ENCODE measurements at regions not wholly inside any gene's neighbourhood (a gene's known extent, or its start where the extent isn't known, plus 50 kb on each side); places are given as distances from the start of the nearest gene placed in this dataset.
"Not testable (repeated sequence)": the region's sequence is repeated elsewhere in the genome, so short reads cannot be mapped to it uniquely, and the experiment has no call there.

DNA sequence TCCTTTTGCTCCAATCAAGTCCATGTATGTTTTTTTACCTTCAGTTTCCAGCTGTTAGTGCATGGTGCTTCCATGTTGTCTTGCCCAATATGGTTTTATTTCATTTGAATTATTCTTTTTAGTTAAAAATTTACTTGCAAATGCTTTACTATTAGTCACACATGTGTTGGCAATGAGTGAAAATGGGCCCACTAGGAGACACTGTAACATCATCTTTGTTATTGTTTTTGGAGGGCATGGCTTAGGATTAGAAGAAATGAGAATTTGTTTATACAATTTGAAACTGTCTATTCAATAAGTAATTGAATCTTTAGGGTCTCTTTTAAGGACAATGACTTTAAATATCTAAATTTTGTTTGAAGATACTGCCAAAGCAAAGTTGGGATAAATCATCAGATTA, 133.7 kb downstream of the BRMS1L start:
- peak; percentile 6 for DNase-seq (ENCODE audit: low read depth)
- H3K4me3 ChIP-seq (ENCODE audit: low read length) = no peak overlapping the region
- TF ChIP-seq, protein P1, sequence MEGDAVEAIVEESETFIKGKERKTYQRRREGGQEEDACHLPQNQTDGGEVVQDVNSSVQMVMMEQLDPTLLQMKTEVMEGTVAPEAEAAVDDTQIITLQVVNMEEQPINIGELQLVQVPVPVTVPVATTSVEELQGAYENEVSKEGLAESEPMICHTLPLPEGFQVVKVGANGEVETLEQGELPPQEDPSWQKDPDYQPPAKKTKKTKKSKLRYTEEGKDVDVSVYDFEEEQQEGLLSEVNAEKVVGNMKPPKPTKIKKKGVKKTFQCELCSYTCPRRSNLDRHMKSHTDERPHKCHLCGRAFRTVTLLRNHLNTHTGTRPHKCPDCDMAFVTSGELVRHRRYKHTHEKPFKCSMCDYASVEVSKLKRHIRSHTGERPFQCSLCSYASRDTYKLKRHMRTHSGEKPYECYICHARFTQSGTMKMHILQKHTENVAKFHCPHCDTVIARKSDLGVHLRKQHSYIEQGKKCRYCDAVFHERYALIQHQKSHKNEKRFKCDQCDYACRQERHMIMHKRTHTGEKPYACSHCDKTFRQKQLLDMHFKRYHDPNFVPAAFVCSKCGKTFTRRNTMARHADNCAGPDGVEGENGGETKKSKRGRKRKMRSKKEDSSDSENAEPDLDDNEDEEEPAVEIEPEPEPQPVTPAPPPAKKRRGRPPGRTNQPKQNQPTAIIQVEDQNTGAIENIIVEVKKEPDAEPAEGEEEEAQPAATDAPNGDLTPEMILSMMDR (IDR thresholded peaks at IDR 0.05; ENCODE audit: insufficient read depth, low read depth, low read length, missing control alignments) = no peak

DNA sequence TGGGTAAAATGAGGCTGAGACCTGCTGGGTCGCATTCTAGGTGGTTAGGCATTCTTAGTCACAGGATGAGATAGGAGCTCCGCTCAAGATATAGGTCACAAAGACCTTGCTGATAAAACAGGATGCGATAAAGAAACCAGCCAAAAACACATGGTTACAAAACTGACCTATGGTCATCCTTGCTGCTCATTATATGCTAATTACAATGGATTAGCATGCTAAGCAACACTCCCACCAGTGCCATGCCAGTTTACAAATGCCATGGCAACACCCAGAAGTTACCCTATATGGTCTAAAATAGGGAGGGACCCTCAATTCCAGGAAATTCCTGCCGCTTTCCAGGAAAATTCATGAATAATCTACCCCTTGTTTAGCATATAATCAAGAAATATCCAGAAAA, 132.4 kb downstream of the BRMS1L start:
- TF ChIP-seq, protein P1 (IDR thresholded peaks at IDR 0.05; ENCODE audit: insufficient read depth, low read depth, low read length, missing control alignments) = no peak
- no peak overlapping the region for H3K4me3 ChIP-seq (ENCODE audit: low read length)
- no peak for DNase-seq (ENCODE audit: low read depth)

DNA sequence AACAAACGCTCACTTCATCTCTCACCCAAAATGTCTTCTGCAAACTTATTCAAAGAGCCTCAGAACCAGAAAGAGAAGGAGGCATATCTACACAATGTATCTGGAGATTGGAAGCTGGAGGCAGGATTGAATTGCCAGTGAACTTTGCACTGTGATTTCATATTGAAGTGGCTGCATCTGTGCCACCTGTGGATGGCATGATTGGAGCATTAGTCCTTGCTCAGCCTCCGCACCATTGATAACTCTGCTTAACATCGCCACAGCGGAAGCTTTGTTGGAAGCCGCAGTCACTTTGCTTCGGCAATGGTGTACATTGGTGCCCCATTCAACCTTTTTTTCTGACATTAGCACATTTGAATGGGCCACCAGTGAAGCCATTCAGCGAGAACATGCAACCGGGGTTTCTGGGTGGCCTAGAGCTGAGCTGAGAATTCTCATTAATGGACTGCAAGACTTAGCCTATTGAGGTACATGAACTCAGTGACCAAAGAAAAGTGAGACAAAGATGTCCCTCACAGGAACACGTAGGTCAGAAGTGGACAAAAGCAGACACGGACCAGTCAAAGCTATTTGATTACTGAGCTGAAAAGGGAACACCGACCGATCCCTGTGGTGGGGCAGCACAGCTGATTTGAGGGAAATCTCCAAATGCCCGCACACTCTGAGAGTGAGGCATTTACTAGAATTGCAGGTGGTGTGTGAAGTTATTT, 130.4 kb downstream of the BRMS1L start:
- TF ChIP-seq, protein P1 (IDR thresholded peaks at IDR 0.05; ENCODE audit: insufficient read depth, low read depth, low read length, missing control alignments) = no peak
- no peak overlapping the region for H3K4me3 ChIP-seq (ENCODE audit: low read length)
- no peak for DNase-seq (ENCODE audit: low read depth)

DNA sequence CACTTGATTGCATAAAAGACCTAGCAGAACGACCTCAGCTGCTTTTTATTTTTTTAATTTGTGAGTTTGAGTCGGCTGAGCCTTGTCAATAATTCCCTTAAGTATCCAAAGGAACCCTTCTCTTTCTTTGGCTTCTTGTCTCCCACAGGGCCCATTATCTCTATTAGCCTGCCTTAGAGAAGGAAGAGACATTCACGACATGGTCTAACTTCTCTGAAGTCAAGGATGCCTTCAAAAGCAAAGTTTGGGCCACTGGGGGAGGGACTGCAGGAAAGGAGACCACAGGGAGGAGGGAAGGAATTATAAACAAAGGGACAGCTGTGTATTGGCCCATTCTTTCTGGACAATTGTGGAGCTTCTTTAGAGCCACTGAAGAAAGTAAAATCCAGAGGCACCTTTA, 126.4 kb downstream of the BRMS1L start:
- H3K4me3 ChIP-seq (ENCODE audit: low read length) = no peak overlapping the region
- DNase-seq (ENCODE audit: low read depth) = no peak
- TF ChIP-seq, protein P1 (IDR thresholded peaks at IDR 0.05; ENCODE audit: insufficient read depth, low read depth, low read length, missing control alignments) = no peak

DNA sequence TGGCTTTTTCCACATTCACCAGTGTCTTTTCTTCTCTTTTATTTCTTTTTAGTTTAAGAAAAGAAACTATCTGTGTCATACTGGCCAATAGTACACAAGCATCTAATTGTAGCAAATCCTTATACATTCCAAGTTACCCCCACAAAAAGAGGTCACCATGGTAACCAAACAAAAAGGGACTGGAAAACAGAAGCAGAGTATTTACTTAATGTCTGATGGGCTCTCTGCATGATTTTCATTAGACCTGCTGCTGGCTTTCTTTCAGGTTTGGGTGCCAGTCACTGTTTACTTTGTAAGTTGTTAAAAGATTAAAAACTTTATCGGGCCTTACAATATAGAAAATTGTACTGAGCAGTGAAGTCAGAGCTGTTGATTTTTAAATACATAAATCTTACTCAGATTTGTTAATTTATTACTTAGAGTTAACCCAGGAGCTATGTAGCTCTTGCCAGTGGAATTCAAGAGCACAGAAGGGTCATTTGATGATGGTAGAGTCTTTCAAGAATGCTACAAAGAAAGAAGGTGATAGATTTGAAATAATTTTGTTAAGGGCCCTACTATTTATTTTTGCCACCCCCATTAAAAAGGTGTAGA, 123.9 kb downstream of the BRMS1L start:
- H3K4me3 ChIP-seq (ENCODE audit: low read length) = no peak overlapping the region
- TF ChIP-seq, protein P1 (IDR thresholded peaks at IDR 0.05; ENCODE audit: insufficient read depth, low read depth, low read length, missing control alignments) = no peak
- no peak for DNase-seq (ENCODE audit: low read depth)

DNA sequence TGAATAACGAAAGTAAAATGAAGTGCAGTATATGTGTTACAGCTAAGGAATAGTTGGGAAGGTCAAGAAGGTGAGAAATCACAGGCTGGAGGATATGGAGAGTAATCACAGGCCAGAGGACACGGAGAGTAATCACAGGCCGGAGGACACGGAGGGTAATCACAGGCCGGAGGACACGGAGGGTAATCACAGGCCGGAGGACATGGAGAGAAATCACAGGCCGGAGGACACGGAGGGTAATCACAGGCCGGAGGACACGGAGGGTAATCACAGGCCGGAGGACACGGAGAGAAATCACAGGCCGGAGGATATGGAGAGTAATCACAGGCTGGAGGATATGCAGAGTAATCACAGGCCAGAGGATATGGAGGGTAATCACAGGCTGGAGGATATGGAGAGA, 121.8 kb downstream of the BRMS1L start:
- DNase-seq (ENCODE audit: low read depth); H3K4me3 ChIP-seq (ENCODE audit: low read length): not testable (repeated sequence)

DNA sequence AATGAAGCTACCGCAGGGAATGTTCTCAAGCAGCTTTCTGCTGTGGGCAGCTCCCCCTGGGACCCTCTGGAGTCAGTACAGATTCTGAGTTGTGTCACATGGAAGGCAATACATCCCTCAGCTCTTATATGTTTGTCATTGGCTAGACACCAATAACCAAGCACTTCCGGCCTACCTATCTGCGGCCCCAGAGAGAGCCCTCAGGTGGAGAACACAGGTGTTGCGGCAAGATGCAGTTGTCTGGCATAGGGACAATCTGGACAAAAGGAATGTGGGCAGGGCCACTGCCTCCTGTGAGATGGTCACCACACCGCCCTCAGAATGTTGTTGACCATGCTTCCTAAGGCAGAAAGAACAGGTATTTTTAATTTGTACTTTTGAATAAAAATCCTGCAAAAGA, 118.7 kb downstream of the BRMS1L start:
- DNase-seq (ENCODE audit: low read depth) = peak; percentile 36
- TF ChIP-seq, protein P1 (IDR thresholded peaks at IDR 0.05; ENCODE audit: insufficient read depth, low read depth, low read length, missing control alignments) = peak; percentile 54
- no peak overlapping the region for H3K4me3 ChIP-seq (ENCODE audit: low read length)

Data from epithelial cell of esophagus (primary cell).